SU-DHL-6 (cell line): ENCODE measurements at regions not wholly inside any gene's neighbourhood (a gene's known extent, or its start where the extent isn't known, plus 50 kb on each side); places are given as distances from the start of the nearest gene placed in this dataset.

Experiments used
- EZH2phosphoT487 ChIP-seq: fragments of 200-600 bp; sonication (generic), shearing (Covaris generic); conservative IDR thresholded peaks from 2 replicates; pipeline ENCODE4 v1.6.1; 2018; ENCODE audit warnings: mild to moderate bottlenecking, antibody characterized with exemption, low read length, moderate library complexity, mixed read lengths
- TF ChIP-seq, protein P1 (sequence below): fragments of 200-600 bp; sonication (generic); IDR thresholded peaks from one replicate; pipeline ENCODE4 v1.5.1; 2017; ENCODE audit warnings: antibody characterized with exemption, mild to moderate bottlenecking, low read length, moderate library complexity; ENCODE audit not compliant: insufficient read depth, poor library complexity, severe bottlenecking

- TF ChIP-seq, protein P1, sequence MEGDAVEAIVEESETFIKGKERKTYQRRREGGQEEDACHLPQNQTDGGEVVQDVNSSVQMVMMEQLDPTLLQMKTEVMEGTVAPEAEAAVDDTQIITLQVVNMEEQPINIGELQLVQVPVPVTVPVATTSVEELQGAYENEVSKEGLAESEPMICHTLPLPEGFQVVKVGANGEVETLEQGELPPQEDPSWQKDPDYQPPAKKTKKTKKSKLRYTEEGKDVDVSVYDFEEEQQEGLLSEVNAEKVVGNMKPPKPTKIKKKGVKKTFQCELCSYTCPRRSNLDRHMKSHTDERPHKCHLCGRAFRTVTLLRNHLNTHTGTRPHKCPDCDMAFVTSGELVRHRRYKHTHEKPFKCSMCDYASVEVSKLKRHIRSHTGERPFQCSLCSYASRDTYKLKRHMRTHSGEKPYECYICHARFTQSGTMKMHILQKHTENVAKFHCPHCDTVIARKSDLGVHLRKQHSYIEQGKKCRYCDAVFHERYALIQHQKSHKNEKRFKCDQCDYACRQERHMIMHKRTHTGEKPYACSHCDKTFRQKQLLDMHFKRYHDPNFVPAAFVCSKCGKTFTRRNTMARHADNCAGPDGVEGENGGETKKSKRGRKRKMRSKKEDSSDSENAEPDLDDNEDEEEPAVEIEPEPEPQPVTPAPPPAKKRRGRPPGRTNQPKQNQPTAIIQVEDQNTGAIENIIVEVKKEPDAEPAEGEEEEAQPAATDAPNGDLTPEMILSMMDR: no peak
- TF ChIP-seq EZH2phosphoT487: no peak
Observed at GRCh38 chr2:7887441-7887840, 794.4 kb upstream of the ID2 start.
